Hepatocyte (in vitro differentiated cells): ENCODE measurements at regions not wholly inside any gene's neighbourhood (a gene's known extent, or its start where the extent isn't known, plus 50 kb on each side); places are given as distances from the start of the nearest gene placed in this dataset.

Experiments
- CTCF ChIP-seq: fragments of 200-600 bp; sonication (generic); IDR thresholded peaks from 2 replicates; pipeline ENCODE4 v1.5.1; 2016; ENCODE audit warnings: antibody characterized with exemption, mild to moderate bottlenecking; ENCODE audit not compliant: poor library complexity
- EZH2 ChIP-seq: fragments of 200-600 bp; sonication (generic); IDR thresholded peaks from 2 replicates; pipeline ENCODE4 v1.6.1; 2016; ENCODE audit warnings: antibody characterized with exemption, mild to moderate bottlenecking, borderline replicate concordance

GRCh38 chr1:5220821-5221220 is 566.4 kb downstream of the AJAP1 start:
- no peak for TF ChIP-seq CTCF
- TF ChIP-seq EZH2: no peak
